Stimulated activated CD8-positive, alpha-beta memory T cell treated with anti-CD3 and anti-CD28 coated beads, Interleukin-4, amount 100 ng/mL, for 4 hours (primary cell): ENCODE measurements at regions not wholly inside any gene's neighbourhood (a gene's known extent, or its start where the extent isn't known, plus 50 kb on each side); places are given as distances from the start of the nearest gene placed in this dataset.

Experiments
- DNase-seq, 2 donors: peaks; one replicate each; pipeline ENCODE4 v3.0.0-alpha.2; 2020; ENCODE audit warnings: low read depth in 2 of 2, low spot score in 1 of 2

GRCh38 chr18:71541643-71542042 lies 1002.5 kb downstream of the CBLN2 start:
- DNase-seq = no peak

- DNase-seq = no peak
Observed at GRCh38 chr18:71529703-71530303, 1014.3 kb downstream of the CBLN2 start.

DNA sequence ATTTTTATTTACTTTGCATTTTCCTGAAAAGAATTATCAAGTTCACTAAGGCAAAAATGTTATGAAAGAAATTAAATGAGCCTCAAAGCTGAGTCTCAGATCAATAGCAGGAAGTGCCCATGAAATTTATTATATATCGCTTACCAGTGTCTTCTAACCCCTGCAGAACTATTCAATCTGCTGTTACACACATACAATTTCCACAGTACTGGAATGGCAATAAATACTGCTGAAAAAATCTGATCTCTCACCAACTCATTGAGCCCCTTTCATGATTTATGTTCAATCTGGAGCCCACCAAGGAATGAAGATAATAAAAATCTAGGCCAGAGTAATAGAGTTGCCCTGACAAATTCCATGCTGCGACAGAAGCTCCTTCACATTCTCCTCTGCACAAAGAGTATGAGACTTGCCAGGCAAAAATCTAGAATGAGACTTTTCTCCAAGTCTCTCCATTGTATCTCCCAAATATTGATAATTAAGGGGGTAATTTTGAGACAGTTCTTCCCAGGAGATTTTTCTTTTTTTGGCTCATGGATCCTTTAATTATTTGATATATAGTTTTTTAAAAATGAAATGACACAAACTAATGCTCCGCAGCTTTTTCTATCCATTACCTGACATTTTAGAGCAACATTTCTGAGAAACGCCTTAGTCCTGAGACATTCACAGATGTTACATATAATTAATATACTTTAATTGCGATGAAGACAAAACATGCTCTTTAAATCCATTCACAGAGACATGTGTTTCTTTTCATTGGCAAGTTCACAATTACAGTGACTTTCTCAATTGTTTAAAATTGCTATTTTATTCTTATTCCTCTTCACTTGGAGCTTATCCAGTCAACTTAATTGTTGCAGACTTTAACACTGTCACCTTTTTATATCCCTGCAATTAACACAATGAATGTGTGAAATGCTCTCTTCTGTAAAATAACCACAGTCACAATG lies 1020.4 kb downstream of the CBLN2 start:
- no peak for DNase-seq

DNA sequence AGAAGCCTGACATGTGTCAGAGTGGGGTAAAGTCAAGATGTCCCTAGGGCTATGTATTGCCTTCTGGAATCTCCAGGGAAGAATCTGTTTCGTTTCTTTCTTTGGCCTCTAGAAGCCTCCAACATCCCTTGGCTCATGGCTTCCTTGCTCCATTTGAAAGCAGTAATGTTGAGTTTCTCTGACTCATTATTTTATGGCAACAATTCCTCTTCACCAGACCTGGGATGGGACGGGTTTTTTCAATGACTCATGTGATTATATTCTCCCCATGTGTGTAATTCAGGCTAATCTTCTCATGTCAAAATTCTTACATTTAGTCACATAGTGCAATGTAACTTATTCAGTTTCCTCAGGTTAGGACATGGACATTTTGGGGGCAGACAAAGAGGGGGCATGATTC lies 1038.6 kb downstream of the CBLN2 start:
- no peak for DNase-seq

DNA sequence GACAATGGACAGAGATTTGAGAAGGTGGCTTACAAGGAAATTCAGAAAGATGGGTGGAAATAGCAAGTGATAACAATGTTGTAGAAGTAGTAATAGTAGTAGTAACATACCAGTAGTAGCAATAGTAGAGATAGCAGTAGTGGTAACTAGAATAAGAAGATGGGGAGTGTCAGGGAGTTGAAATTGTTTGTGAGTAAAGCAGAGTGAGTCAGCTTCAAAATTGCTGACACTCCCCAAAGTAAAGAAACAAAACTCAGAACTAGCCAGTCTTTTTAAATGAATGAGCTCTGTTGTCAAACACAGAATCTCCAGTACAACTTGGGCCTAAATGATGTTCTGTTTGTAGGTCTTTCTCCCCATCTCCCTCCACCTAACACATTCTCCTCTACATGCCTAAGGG lies 1040.9 kb downstream of the CBLN2 start:
- DNase-seq = no peak

GRCh38 chr18:71485611-71486010 lies 1058.5 kb downstream of the CBLN2 start:
- no peak for DNase-seq

DNA sequence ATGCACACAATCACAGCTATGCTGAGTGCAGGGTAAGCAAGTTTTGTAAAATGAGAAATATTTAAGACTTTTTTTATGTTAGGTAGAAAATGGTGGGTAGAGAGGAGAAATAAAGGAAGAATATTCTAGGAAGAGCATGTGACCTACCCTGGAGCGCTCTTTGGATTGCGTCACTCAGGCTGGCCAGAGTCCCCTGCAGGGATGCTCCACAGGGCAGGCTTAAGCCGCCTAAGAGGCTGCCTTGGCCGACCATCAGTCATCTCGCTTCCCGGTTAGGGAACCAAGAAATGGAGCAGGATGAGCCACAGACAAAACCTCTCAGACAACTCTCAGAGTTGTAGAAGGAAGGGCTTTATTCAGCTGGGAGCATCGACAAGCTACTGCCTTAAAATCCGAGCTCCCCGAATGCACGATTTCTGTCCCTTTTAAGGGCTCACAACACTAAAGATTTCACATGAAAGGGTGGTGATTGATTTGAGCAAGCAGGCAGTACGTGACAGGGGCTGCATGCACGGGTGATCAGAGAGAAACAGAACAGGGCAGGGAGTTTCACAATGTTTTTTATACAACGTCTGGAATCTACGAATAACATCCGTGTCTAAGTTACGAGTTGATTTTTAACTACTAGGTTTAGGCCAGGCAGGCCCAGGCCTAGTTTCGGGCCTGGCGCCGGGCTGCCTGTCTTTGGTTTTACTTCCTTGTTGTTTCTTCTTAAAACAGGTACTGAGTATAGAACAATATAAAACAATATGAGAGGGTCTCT lies 1072.0 kb downstream of the CBLN2 start:
- DNase-seq = no peak

GRCh38 chr18:71456206-71456605 lies 1087.9 kb downstream of the CBLN2 start:
- no peak for DNase-seq

DNA sequence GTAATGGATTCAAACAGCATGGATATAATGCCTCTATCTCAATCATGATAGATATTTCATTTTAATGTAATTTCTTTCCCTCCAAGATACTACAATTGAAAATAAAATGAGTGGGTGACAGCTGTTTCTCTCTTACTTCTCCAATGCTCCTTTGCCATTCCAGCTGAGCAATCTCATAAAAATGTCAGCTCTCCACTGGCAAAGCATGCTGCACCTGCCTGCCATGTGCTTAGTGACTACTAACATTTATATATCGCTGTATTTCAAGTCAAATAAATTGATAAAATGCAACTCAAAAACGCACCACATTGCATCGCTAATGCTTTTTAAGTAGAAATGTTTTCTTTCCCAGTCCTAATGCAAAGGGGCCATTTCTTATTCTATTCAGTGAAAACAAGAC lies 1093.9 kb downstream of the CBLN2 start:
- no peak for DNase-seq

DNA sequence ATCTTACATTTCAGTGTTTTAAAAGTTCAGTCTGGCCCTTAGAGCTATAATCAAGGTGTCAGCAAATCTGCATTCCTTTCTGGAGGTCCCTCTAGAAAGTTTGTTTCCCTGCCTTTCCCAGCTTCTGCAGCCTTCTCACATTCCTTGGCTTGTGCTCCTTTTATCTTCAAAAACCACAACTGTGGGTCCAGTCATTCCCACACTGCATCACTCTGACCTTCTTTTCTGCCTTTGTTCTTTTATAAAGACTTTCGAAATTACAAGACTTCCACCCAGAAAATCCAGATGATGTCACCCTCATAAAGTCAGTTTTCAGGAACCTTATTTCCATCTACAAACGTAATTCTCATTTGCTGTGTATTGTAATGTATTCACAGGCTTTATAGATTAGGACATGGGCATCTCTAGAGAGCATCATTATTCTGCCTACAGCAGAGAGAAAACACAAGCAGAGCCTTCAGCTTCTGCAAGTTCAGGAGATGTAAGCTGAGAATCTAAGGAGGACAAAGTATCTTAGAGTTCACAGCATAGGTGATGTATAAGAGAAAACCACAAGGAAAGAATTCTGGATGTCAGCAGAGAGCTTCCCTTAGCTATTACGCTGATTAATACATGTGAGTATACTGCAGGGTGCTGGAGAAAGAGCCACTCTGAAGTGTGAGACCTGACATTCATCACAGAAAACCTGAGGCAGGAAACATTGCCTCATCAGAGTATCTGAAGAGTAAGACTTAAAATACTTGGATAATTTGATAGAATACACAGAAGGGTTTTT lies 1100.2 kb downstream of the CBLN2 start:
- no peak for DNase-seq

DNA sequence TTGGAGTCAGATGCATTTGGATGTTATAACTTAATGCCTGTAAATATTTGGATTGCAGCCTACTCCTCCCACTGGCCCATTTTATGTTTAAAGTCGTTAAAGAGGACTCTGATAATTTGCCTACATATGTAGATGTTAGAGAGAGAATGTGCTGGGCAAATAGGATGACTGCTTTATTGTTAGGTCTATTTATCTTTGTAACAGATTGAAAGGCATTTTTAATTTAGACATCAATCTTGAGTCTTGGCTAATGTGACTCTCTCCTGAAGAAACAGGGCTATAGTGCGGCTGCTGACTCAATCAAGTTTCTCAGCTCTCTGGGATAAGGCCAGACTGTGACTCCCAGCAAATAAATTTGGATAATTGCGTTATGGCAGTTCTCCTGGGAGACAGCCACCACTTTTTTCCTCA lies 1101.4 kb downstream of the CBLN2 start:
- DNase-seq = no peak

DNA sequence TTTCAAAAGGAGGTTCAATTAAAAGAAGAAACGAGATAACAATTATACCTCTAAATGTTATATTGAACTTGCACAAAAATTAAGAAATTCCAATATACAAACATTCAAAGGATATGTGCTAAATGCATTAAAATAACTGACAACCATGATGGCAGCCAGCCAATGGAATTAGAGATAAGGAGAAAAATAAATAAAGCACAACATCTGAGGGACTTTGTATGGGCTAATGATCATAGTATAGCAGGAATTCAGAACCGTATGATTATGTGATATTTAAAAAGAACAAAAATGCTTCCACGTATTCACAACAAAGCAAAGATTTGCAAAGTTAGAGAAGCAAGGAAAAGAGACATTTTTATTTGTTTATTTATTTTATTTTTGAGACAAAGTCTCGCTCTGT lies 1103.0 kb downstream of the CBLN2 start:
- DNase-seq = no peak

DNA sequence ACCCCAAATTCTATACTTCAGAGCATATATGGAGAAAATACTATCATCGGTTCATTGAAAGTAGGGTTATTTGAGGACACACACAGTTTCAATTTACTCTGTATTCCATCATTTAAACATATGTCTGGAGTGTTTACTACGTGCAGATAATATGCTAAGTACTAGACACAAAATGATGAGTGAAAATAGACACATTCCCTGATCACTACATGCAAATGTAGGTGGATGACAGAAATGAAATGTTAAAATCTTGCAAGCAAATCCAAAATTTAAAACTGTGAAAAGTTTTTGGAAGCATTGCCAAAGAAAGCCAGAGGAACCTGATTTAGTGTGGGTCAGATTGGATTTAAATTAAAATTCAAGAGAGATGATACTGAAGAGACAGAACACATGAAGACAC lies 1106.6 kb downstream of the CBLN2 start:
- no peak for DNase-seq

- DNase-seq = no peak
Observed at GRCh38 chr18:71433373-71433772, 1110.8 kb downstream of the CBLN2 start.

GRCh38 chr18:71431689-71432088 lies 1112.5 kb downstream of the CBLN2 start:
- DNase-seq = no peak

DNA sequence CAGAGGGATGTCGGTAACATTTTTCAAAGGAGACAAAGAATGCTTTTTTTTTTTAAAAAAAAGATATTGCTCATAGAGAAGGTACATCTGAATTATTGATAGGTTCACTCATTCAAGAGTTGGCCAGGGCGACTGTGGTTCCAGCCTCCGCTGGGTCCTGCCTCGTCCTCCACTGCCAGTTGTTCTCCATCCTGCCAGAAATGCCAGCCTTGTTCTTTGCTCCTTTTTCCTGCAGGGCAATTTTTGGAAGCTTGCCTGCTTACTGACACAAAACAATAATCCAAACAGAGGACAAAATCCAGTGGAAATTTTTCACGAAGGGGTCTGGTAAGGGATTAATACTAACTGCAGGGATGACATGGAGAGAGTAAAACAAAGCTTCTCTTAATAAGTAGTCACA lies 1113.0 kb downstream of the CBLN2 start:
- DNase-seq = no peak

DNA sequence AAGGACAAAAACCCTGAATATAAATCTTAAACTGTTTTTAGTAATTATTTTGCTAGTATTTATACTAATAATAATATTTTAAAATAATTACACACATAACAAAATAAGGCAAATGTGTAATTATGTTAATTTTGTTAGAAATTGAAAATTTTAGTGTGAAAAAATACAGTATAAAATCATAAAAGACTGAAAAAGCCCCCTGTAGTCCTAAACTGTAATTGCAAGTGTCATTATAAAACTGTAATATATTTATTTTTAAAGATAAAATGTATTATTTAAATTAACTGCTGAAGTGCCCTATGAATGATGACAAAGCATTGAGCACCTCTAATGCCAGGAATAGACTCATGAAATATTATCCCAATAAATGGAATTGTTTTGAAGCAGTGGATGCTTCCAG lies 1117.7 kb downstream of the CBLN2 start:
- DNase-seq = no peak

- no peak for DNase-seq
Observed at GRCh38 chr18:71405169-71405809, 1116.4 kb downstream of the SOCS6 start.

- DNase-seq = no peak
Observed at GRCh38 chr18:71403501-71403900, 1114.7 kb downstream of the SOCS6 start.

DNA sequence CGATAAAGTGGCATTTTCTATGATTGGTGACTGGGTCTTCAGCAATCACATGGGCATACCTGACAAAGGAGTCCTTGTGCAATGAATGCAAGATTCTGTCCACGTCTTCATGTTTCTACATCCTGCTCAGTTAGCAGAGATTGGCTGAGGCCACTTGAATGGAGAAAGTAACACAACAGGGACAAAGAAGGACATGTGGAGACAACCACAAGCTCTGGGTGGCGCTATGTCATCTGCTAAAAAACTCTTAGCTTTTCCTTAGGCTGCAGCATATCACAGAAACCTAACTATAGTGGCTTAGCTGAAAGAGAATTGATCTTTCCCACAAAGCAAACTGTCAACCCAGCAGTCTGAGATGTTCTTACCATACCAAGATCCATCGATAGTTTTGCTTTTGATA lies 1109.7 kb downstream of the SOCS6 start:
- no peak for DNase-seq

DNA sequence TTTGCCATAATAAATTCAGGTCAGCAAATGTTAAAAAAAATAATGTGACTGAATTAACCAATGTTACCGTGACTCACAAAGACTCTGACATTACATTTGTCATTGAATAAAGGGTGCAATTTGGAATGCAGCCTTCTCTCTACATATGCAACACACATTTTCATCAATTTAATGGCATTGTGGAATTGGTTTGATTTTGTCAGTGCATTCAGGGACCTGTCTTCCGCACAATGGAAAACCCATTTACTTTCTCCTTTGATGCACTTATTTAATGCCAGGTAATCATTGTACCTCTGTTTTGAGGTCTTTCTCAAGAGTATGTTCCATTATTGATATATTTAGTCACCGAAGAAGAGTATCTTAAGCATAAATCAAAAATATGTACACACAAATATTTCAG lies 1099.3 kb downstream of the SOCS6 start:
- no peak for DNase-seq
